Lower leg skin (tissue), 4 donors: ENCODE measurements at regions not wholly inside any gene's neighbourhood (a gene's known extent, or its start where the extent isn't known, plus 50 kb on each side); places are given as distances from the start of the nearest gene placed in this dataset.

ENCODE experiments used
- DNase-seq, 2 donors: peaks; one replicate each; pipeline ENCODE4 v3.0.0-alpha.2; 2019; ENCODE audit warnings: low spot score in 2 of 2
- H3K4me3 ChIP-seq: fragments of 200-600 bp; sonication (generic); 2 replicates; pipeline ENCODE4 v1.5.1; 2017; ENCODE audit warnings: mild to moderate bottlenecking, low read depth; ENCODE audit not compliant: poor library complexity, severe bottlenecking
- CTCF ChIP-seq, 3 donors: fragments of 450-650 bp; IDR thresholded peaks; one replicate each; pipeline ENCODE4 v1.5.1; 2016; ENCODE audit warnings: antibody characterized with exemption in 3 of 3, mild to moderate bottlenecking in 3 of 3, moderate library complexity in 2 of 3
- POLR2A ChIP-seq, 2 donors: fragments of 450-650 bp; IDR thresholded peaks; one replicate each; pipeline ENCODE4 v1.6.1; 2016 to 2017; ENCODE audit warnings: antibody characterized with exemption in 2 of 2, mild to moderate bottlenecking in 1 of 2, moderate library complexity in 1 of 2
- WGBS, 2 donors: methylation state at CpG; one replicate each; pipeline ENCODE4 v1.1.5; 2018; 5-methylcytosine and 5-hydroxymethylcytosine counted together
- intact Hi-C: fragments of 100-400 bp; cut with DNase I; formaldehyde crosslinking; loops from one replicate; pipeline ENCODE4 v1.15.0; 2023; ENCODE audit warnings: low total_unique reads

GRCh38 chr16:86979984-86980553 is 337.1 kb downstream of the C16orf95 start:
- no peak for TF ChIP-seq CTCF (IDR thresholded peaks at IDR 0.05)
- TF ChIP-seq POLR2A (IDR thresholded peaks at IDR 0.05), result no peak
- intact Hi-C loops, result no loop called here
- 90 to 95% methylated on average over 1 of the region's 1 CpG for WGBS, 2 donors

GRCh38 chr16:86980644-86981043 is 336.5 kb downstream of the C16orf95 start:
- no peak for DNase-seq
- intact Hi-C loops, result no loop called here
- no peak for TF ChIP-seq POLR2A (IDR thresholded peaks at IDR 0.05)
- TF ChIP-seq CTCF (IDR thresholded peaks at IDR 0.05), result no peak
- WGBS, 2 donors, result 74 to 76% methylated on average over 4 to 6 of the region's 6 CpGs
- no peak overlapping the region for H3K4me3 ChIP-seq

More at GRCh38 chr16:86979984-86980553, 337.1 kb downstream of the C16orf95 start:
- no peak overlapping the region for H3K4me3 ChIP-seq
- DNase-seq, result no peak

- DNase-seq, result no peak
- TF ChIP-seq CTCF (IDR thresholded peaks at IDR 0.05) (no peak), POLR2A (IDR thresholded peaks at IDR 0.05) (no peak)
- intact Hi-C loops, result no loop called here
- no peak overlapping the region for H3K4me3 ChIP-seq
- WGBS, 2 donors, result 49 to 61% methylated on average over 3 of the region's 3 CpGs
Observed at GRCh38 chr16:86982347-86982596, 334.9 kb downstream of the C16orf95 start.

GRCh38 chr16:86982912-86983311 is 334.3 kb downstream of the C16orf95 start:
- H3K4me3 ChIP-seq, result no peak overlapping the region
- intact Hi-C loops, result no loop called here
- no peak for DNase-seq
- WGBS, 2 donors, result 84 to 86% methylated on average over 12 of the region's 12 CpGs
- TF ChIP-seq CTCF (IDR thresholded peaks at IDR 0.05) (no peak), POLR2A (IDR thresholded peaks at IDR 0.05) (no peak)

GRCh38 chr16:86983621-86984020 is 333.6 kb downstream of the C16orf95 start:
- no peak for DNase-seq
- intact Hi-C loops, result no loop called here
- no peak for TF ChIP-seq CTCF (IDR thresholded peaks at IDR 0.05)
- no peak for TF ChIP-seq POLR2A (IDR thresholded peaks at IDR 0.05)
- H3K4me3 ChIP-seq, result no peak overlapping the region

- TF ChIP-seq POLR2A (IDR thresholded peaks at IDR 0.05) (no peak), CTCF (IDR thresholded peaks at IDR 0.05) (no peak)
- intact Hi-C loops, result no loop called here
- WGBS, 2 donors, result 80 to 87% methylated on average over 10 of the region's 10 CpGs
- H3K4me3 ChIP-seq, result no peak overlapping the region
- no peak for DNase-seq
Observed at GRCh38 chr16:86984343-86984742, 332.8 kb downstream of the C16orf95 start.
